OCI-LY1 (cell line): ENCODE measurements at regions not wholly inside any gene's neighbourhood (a gene's known extent, or its start where the extent isn't known, plus 50 kb on each side); places are given as distances from the start of the nearest gene placed in this dataset.

Source experiments
- H2AFZ ChIP-seq: fragments of 200-600 bp; sonication (generic), shearing (Covaris generic); 2 replicates; pipeline ENCODE4 v1.6.0; 2014; ENCODE audit warnings: antibody characterized with exemption, mild to moderate bottlenecking, low read length
- H3F3A ChIP-seq: fragments of 200-600 bp; sonication (generic), shearing (Covaris generic); 2 replicates; pipeline ENCODE4 v1.6.0; 2014; ENCODE audit warnings: mild to moderate bottlenecking, antibody characterized with exemption, low read length, moderate library complexity; ENCODE audit not compliant: insufficient read depth
- H3K27ac ChIP-seq: fragments of 200-600 bp; sonication (generic); 2 replicates; pipeline ENCODE4 v1.5.1; 2014; ENCODE audit warnings: low read length, mixed run types, mild to moderate bottlenecking, low read depth; ENCODE audit not compliant: poor library complexity, severe bottlenecking
- H3K27me3 ChIP-seq: fragments of 200-600 bp; sonication (generic); 2 replicates; pipeline ENCODE4 v1.6.0; 2014; ENCODE audit warnings: antibody characterized with exemption, mild to moderate bottlenecking, low read length, moderate library complexity; ENCODE audit not compliant: insufficient read depth
- H3K36me3 ChIP-seq: fragments of 200-600 bp; sonication (generic); 2 replicates; pipeline ENCODE4 v1.6.1; 2014; ENCODE audit warnings: mild to moderate bottlenecking, antibody characterized with exemption, low read length, moderate library complexity, mixed read lengths; ENCODE audit not compliant: insufficient read depth
- H3K4me1 ChIP-seq: fragments of 200-600 bp; sonication (generic); 2 replicates; pipeline ENCODE4 v1.5.1; 2014; ENCODE audit warnings: mild to moderate bottlenecking, low read length, moderate library complexity; ENCODE audit not compliant: insufficient read depth, severe bottlenecking
- H3K4me2 ChIP-seq: fragments of 200-600 bp; sonication (generic), shearing (Covaris generic); 2 replicates; pipeline ENCODE4 v1.6.1; 2014; ENCODE audit warnings: low read length
- H3K4me3 ChIP-seq: fragments of 200-600 bp; sonication (generic); 2 replicates; pipeline ENCODE4 v1.5.1; 2014; ENCODE audit warnings: low read length, low read depth, mild to moderate bottlenecking, mixed read lengths; ENCODE audit not compliant: poor library complexity, severe bottlenecking
- H3K79me2 ChIP-seq: fragments of 200-600 bp; shearing (Covaris generic); 2 replicates; pipeline ENCODE4 v1.6.1; 2016; ENCODE audit warnings: mixed run types, low read length, mixed read lengths; ENCODE audit not compliant: insufficient read depth
- H3K9ac ChIP-seq: fragments of 200-600 bp; sonication (generic), shearing (Covaris generic); 2 replicates; pipeline ENCODE4 v1.6.1; 2014; ENCODE audit warnings: mild to moderate bottlenecking, low read length, mixed read lengths
- H3K9me2 ChIP-seq: fragments of 200-600 bp; sonication (generic), shearing (Covaris generic); 2 replicates; pipeline ENCODE4 v1.6.1; 2014; ENCODE audit warnings: low read depth, mild to moderate bottlenecking, low read length, mixed read lengths
- H3K9me3 ChIP-seq: fragments of 200-600 bp; shearing (Covaris generic); 2 replicates; pipeline ENCODE4 v1.6.1; 2014; ENCODE audit warnings: low read length, mixed read lengths
- H4K20me1 ChIP-seq: fragments of 200-600 bp; sonication (generic), shearing (Covaris generic); 2 replicates; pipeline ENCODE4 v1.6.0; 2016; ENCODE audit warnings: mild to moderate bottlenecking, low read length; ENCODE audit not compliant: insufficient read depth
- EZH2 ChIP-seq: fragments of 200-600 bp; sonication (generic), shearing (Covaris generic); IDR thresholded peaks from 2 replicates; pipeline ENCODE4 v1.8.0; 2017; ENCODE audit warnings: borderline replicate concordance, mixed run types, mild to moderate bottlenecking, antibody characterized with exemption, low read length, moderate library complexity, mixed read lengths
- TF ChIP-seq, protein P1 (sequence below): fragments of 200-600 bp; sonication (generic), shearing (Covaris generic); IDR thresholded peaks from 2 replicates; pipeline ENCODE4 v1.5.1; 2017; ENCODE audit warnings: mild to moderate bottlenecking, antibody characterized with exemption, low read length, moderate library complexity, mixed read lengths

GRCh38 chr3:118059096-118059495 is 975.5 kb downstream of the IGSF11 start:
- no peak overlapping the region for H3K9ac ChIP-seq
- no peaks in the 10 kb centered on the region for H3K4me1 ChIP-seq
- no peaks in the 10 kb centered on the region for H3K9me3 ChIP-seq
- no peaks in the 10 kb centered on the region for H3K79me2 ChIP-seq
- H3K36me3 ChIP-seq = no peaks in the 10 kb centered on the region
- no peaks in the 10 kb centered on the region for H3F3A ChIP-seq
- no peak for TF ChIP-seq EZH2
- TF ChIP-seq, protein P1, sequence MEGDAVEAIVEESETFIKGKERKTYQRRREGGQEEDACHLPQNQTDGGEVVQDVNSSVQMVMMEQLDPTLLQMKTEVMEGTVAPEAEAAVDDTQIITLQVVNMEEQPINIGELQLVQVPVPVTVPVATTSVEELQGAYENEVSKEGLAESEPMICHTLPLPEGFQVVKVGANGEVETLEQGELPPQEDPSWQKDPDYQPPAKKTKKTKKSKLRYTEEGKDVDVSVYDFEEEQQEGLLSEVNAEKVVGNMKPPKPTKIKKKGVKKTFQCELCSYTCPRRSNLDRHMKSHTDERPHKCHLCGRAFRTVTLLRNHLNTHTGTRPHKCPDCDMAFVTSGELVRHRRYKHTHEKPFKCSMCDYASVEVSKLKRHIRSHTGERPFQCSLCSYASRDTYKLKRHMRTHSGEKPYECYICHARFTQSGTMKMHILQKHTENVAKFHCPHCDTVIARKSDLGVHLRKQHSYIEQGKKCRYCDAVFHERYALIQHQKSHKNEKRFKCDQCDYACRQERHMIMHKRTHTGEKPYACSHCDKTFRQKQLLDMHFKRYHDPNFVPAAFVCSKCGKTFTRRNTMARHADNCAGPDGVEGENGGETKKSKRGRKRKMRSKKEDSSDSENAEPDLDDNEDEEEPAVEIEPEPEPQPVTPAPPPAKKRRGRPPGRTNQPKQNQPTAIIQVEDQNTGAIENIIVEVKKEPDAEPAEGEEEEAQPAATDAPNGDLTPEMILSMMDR = no peak
- H3K27ac ChIP-seq = no peak overlapping the region
- H2AFZ ChIP-seq = no peak overlapping the region
- no peak overlapping the region for H3K4me3 ChIP-seq
- no peaks in the 10 kb centered on the region for H3K27me3 ChIP-seq
- no peak overlapping the region for H3K4me2 ChIP-seq
- H4K20me1 ChIP-seq = no peaks in the 10 kb centered on the region
- no peaks in the 10 kb centered on the region for H3K9me2 ChIP-seq

GRCh38 chr3:118067439-118067838 is 967.2 kb downstream of the IGSF11 start:
- Histone ChIP-seq H3K4me3 (no peak overlapping the region), H3K4me2 (no peak overlapping the region), H4K20me1 (no peaks in the 10 kb centered on the region), H3K27me3 (no peaks in the 10 kb centered on the region), H3K9ac (no peak overlapping the region), H3K9me3 (no peaks in the 10 kb centered on the region), H3K79me2 (no peaks in the 10 kb centered on the region), H3K27ac (no peak overlapping the region), H3K36me3 (no peaks in the 10 kb centered on the region), H2AFZ (no peak overlapping the region), H3K9me2 (no peaks in the 10 kb centered on the region), H3F3A (no peaks in the 10 kb centered on the region), H3K4me1 (no peaks in the 10 kb centered on the region)
- no peak for TF ChIP-seq EZH2
- TF ChIP-seq, protein P1 = no peak

- Histone ChIP-seq H3K9me3 (no peaks in the 10 kb centered on the region), H4K20me1 (no peaks in the 10 kb centered on the region), H3K4me3 (no peak overlapping the region), H3K9me2 (no peaks in the 10 kb centered on the region), H3K9ac (no peak overlapping the region), H3K27me3 (no peaks in the 10 kb centered on the region), H3F3A (no peaks in the 10 kb centered on the region), H3K4me2 (no peak overlapping the region), H3K4me1 (no peaks in the 10 kb centered on the region), H2AFZ (no peak overlapping the region), H3K36me3 (no peaks in the 10 kb centered on the region), H3K79me2 (no peaks in the 10 kb centered on the region), H3K27ac (no peak overlapping the region)
- TF ChIP-seq, protein P1 = no peak
- TF ChIP-seq EZH2 = no peak
These were observed 958.8 kb downstream of the IGSF11 start for GRCh38 chr3:118075873-118076272.
